G401 (cell line): ENCODE measurements at regions not wholly inside any gene's neighbourhood (a gene's known extent, or its start where the extent isn't known, plus 50 kb on each side); places are given as distances from the start of the nearest gene placed in this dataset.
"Not testable (repeated sequence)": the region's sequence is repeated elsewhere in the genome, so short reads cannot be mapped to it uniquely, and the experiment has no call there.

Experiments
- DNase-seq: peaks from one replicate; pipeline ENCODE4 v3.0.0-alpha.2; 2015; ENCODE audit warnings: low spot score
- in situ Hi-C: cut with HindIII; loops from 2 replicates; pipeline ENCODE4 v1.10.0; 2016; ENCODE audit warnings: low sequenced_read_pairs, mixed read lengths

- in situ Hi-C loops, result no loop called here
- no peak for DNase-seq
Measured at GRCh38 chr5:159486836-159487235, 156.5 kb upstream of the IL12B start.

- no peak for DNase-seq
- in situ Hi-C loops, result no loop called here
Measured at GRCh38 chr5:159488516-159488915, 158.2 kb upstream of the IL12B start.

- DNase-seq, result no peak
- in situ Hi-C loops, result no loop called here
Measured at GRCh38 chr5:159489779-159490178, 159.5 kb upstream of the IL12B start.

GRCh38 chr5:159490507-159490906 is 160.2 kb upstream of the IL12B start:
- DNase-seq, result no peak
- in situ Hi-C loops, result no loop called here

- in situ Hi-C loops, result no loop called here
- DNase-seq, result no peak
Measured at GRCh38 chr5:159493696-159494095, 163.4 kb upstream of the IL12B start.

GRCh38 chr5:159496773-159497172 is 166.5 kb upstream of the IL12B start:
- no peak for DNase-seq
- in situ Hi-C loops, result no loop called here

- in situ Hi-C loops, result no loop called here
Measured at GRCh38 chr5:159497221-159497620, 166.9 kb upstream of the IL12B start.

GRCh38 chr5:159498630-159499029 is 168.3 kb upstream of the IL12B start:
- in situ Hi-C loops, result no loop called here
- DNase-seq, result no peak

More at GRCh38 chr5:159497221-159497620, 166.9 kb upstream of the IL12B start:
- DNase-seq, result no peak

GRCh38 chr5:159502116-159502515 is 171.8 kb upstream of the IL12B start:
- DNase-seq, in situ Hi-C loops: not testable (repeated sequence)

- in situ Hi-C loops, result no loop called here
- DNase-seq, result no peak
Measured at GRCh38 chr5:159503236-159503635, 172.9 kb upstream of the IL12B start.

- in situ Hi-C loops, result no loop called here
- no peak for DNase-seq
Measured at GRCh38 chr5:159504106-159504856, 174.0 kb upstream of the IL12B start.

GRCh38 chr5:159504857-159505304 is 174.6 kb upstream of the IL12B start:
- in situ Hi-C loops, result no loop called here
- peak; percentile 1 for DNase-seq

GRCh38 chr5:159507055-159507454 is 176.8 kb upstream of the IL12B start:
- in situ Hi-C loops, result no loop called here
- no peak for DNase-seq

GRCh38 chr5:159507661-159508060 is 177.4 kb upstream of the IL12B start:
- in situ Hi-C loops, result no loop called here

GRCh38 chr5:159508344-159508743 is 178.1 kb upstream of the IL12B start:
- in situ Hi-C loops, result no loop called here
- no peak for DNase-seq

More at GRCh38 chr5:159507661-159508060, 177.4 kb upstream of the IL12B start:
- DNase-seq, result no peak

- in situ Hi-C loops, result no loop called here
- no peak for DNase-seq
Measured at GRCh38 chr5:159509002-159509660, 178.8 kb upstream of the IL12B start.

- in situ Hi-C loops, result no loop called here
- no peak for DNase-seq
Measured at GRCh38 chr5:159510282-159510681, 180.0 kb upstream of the IL12B start.

GRCh38 chr5:159511570-159511969 is 181.3 kb upstream of the IL12B start:
- no peak for DNase-seq
- in situ Hi-C loops, result no loop called here

GRCh38 chr5:159512064-159512463 is 181.8 kb upstream of the IL12B start:
- no peak for DNase-seq
- in situ Hi-C loops, result no loop called here

- in situ Hi-C loops, result no loop called here
- DNase-seq, result no peak
Measured at GRCh38 chr5:159514229-159514810, 184.0 kb upstream of the IL12B start.
